OCI-LY1 (cell line): ENCODE measurements at regions not wholly inside any gene's neighbourhood (a gene's known extent, or its start where the extent isn't known, plus 50 kb on each side); places are given as distances from the start of the nearest gene placed in this dataset.

Experiments used
- EZH2 ChIP-seq: fragments of 200-600 bp; sonication (generic), shearing (Covaris generic); IDR thresholded peaks from 2 replicates; pipeline ENCODE4 v1.8.0; 2017; ENCODE audit warnings: borderline replicate concordance, mixed run types, mild to moderate bottlenecking, antibody characterized with exemption, low read length, moderate library complexity, mixed read lengths
- TF ChIP-seq, protein P1 (sequence below): fragments of 200-600 bp; sonication (generic), shearing (Covaris generic); IDR thresholded peaks from 2 replicates; pipeline ENCODE4 v1.5.1; 2017; ENCODE audit warnings: mild to moderate bottlenecking, antibody characterized with exemption, low read length, moderate library complexity, mixed read lengths

DNA sequence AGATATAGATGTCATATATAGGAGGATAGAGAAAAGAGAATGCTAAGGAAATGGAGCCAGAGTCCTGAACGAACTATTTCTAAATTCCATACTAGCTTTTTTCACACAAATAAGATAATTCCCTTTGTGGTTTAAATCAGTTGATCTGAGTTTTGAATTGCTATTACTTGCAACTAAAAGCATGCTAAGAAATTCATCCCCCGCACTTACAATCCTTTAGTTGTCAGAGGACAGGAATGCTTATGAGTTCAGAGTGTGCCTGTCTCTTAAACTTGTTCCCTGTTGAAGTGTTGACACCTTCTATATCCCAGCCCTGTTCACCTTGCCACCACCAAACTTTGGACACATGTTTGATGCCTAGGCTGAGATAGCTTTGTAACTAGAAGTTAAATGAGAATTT is 406.2 kb downstream of the METTL15 start:
- TF ChIP-seq, protein P1, sequence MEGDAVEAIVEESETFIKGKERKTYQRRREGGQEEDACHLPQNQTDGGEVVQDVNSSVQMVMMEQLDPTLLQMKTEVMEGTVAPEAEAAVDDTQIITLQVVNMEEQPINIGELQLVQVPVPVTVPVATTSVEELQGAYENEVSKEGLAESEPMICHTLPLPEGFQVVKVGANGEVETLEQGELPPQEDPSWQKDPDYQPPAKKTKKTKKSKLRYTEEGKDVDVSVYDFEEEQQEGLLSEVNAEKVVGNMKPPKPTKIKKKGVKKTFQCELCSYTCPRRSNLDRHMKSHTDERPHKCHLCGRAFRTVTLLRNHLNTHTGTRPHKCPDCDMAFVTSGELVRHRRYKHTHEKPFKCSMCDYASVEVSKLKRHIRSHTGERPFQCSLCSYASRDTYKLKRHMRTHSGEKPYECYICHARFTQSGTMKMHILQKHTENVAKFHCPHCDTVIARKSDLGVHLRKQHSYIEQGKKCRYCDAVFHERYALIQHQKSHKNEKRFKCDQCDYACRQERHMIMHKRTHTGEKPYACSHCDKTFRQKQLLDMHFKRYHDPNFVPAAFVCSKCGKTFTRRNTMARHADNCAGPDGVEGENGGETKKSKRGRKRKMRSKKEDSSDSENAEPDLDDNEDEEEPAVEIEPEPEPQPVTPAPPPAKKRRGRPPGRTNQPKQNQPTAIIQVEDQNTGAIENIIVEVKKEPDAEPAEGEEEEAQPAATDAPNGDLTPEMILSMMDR: no peak
- TF ChIP-seq EZH2: no peak
